HG03039 (cell line): ENCODE measurements at regions not wholly inside any gene's neighbourhood (a gene's known extent, or its start where the extent isn't known, plus 50 kb on each side); places are given as distances from the start of the nearest gene placed in this dataset.

Source experiments
- ATAC-seq: cut with Tn5 transposase; IDR thresholded peaks from one replicate; pipeline ENCODE4 v1.9.1; 2021; ENCODE audit warnings: mild to moderate bottlenecking, moderate library complexity; ENCODE audit not compliant: unreplicated experiment

DNA sequence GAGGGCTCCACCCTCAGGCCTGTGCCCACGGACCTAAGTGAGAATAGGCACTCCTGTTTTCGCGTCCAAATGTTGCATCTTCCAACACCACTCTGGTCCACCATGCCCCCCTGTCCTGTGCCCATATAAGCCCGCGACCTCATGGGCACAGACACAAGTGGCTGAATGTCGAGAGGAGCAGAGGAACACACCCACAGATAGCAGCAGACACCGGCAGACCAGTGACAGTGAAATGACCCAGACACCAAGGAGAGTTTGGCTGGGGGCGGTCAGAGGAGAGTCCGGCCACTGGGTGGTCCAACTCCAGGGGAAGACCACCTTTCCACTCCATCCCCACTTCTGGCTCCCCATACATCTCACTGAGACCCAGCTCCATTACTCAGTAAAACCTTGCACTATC lies 161.4 kb upstream of the DAB2 start:
- no peak for ATAC-seq

DNA sequence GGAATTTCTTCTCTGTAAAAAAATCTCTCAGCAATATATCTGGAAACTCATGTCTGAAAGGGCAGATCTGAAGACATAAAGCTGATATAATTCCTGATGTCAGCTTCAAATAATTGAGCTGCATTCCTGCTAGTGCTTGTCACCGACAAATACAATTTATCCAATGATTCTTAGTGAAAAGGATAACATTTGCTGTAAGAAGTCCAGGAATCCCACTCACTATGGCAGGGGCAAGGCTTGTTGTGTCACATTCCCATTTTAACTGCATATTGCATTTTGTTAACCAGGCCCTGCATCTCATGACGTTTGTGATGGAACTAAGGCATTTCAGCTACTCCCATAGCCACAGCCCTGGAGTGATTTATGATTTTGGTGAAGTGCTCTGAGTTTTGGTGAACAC lies 160.1 kb upstream of the DAB2 start:
- ATAC-seq, result no peak

DNA sequence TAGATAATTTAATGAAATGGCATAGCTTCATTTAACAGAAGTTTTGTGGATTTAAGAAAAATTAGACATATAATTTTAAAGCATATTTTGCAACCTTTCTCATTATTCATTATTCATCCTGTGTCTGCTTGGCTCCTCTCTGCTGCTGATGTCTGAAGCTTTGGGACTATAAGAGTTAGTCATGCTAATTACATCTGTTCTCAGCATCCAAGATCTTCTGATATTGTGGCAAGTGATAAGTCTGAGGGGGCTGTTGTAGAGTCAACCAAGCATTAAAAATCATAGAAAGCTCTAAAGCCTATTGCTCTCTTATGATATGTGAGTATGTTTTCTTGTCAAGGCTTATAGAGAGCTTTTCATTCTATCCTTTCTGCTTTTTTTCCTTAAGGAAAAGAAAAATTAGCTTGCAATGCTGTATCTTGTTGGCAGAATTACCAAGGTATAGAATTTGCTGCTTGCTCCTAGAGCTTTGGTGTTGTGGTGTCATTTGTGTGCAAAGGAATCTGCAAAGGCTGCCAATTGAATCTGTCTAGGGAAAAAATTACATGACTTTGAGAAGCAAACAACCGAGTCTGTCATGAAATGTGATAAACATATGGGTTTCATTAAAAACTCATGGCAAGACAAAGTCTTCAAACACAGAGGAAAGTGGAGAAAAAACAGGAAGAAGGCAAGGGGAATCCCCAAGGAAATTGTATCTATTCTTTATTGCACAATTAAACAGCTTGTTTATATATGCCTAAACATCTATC lies 156.1 kb upstream of the DAB2 start:
- ATAC-seq, result no peak

DNA sequence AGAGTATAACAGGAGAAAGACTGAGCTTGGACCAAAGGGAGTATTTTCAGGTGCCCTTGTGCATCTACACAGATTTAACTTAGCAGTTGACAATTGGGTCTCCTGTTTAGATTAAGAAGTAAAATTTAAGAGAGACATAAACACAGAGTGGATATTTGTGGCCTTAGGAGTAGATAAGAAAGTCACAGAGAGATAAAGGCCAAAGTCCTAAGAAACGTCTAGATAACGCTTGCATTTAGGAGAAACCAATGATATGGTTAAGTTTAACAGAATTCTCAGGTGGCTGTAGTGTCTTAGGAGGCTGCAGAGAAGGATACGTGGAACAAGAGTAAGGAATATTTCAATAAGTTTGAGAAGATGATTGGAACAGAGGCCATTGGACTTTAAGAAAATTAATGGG lies 155.0 kb upstream of the DAB2 start:
- no peak for ATAC-seq

DNA sequence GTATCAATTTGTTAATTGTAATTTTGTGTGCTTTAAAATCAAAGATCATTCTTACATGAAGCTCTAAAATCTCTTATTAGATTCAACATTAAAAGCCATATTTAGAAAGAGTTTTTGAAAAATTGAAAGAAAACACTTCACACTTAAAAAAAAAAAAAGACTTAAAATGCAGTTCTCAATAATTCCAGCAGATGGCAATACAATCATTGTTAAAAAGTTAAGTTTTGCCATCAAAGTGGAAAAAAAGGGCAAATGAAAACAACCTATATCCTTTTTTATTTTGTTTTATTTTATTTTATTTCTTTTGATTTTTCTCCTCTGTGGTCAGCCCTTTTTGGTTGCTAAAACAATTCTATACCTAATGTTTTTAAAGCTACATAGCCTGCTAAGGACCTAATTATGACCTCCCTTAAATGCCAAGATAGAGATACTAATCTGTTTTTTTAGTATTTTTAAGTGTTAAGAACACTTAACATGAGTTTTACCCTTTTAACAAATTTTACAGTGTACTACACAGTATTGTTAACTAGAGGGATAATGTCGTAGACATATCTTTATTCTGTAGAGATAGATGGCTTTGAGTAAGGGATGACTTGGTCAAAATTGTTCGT lies 154.2 kb upstream of the DAB2 start:
- no peak for ATAC-seq

DNA sequence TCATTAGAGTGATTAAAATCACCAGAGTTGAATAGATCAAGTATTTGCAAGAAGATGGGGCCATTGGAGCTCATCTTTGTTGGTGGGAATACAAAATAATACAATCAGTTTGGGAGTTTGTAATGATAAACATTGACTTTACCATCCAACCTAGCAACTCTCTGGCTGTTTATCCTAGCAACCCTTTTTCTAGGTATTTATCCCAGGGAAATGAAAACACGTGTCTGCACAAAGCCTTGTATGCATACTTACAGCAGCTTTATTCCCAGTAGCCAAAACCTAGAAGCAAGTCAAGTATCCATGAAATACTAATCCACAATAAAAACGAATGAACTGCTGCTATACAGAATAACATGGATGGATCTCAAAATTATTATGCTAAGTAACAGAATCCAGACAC lies 152.7 kb upstream of the DAB2 start:
- no peak for ATAC-seq

DNA sequence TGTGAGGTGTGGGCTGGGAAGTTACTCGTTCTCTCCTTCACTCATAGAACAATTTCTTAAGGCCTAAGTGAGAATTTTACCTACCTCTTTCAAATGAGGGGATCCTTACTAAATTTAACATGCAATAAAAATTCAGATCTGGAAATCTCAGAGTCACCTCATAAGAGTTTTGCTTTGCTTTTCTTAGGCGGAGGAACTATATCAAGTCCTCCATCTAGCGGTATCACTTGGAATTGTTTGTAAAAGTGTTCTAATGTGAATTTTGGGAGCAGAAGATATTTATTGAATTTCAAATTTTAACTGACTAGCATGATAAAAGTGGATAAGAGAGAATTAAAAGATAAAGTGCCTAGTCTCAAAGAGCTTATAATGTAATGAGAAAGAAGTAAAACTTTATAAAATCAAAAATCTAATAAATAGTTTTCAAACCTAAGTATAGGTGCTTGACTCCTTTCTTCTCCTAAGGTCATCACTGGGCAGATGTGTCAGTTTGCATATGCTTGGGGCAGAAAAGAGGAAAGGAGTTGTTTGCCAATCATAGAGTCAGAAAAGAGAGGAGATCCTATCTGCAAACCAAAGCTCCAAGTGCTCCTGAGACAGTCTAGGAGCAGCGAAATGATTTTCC lies 145.7 kb upstream of the DAB2 start:
- ATAC-seq, result no peak

DNA sequence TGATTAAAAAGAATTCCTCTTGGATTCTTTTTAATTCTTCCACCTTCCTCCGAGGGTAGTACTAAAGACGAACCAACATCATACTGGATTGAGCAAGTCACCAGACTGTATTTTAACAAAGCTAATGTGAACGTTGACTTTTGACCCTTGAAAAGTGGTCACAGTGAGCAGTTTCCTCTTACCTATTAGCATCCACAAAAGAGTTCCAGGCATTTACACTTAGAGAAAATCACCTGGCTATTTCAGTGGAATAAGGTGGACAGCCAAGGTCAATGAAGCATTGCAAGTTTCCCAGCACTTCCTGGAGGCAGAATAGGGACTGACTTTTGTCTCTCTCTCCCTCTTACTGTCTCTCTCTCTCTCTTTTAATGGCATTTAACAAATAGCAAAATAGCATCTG lies 145.1 kb upstream of the DAB2 start:
- ATAC-seq, result no peak

DNA sequence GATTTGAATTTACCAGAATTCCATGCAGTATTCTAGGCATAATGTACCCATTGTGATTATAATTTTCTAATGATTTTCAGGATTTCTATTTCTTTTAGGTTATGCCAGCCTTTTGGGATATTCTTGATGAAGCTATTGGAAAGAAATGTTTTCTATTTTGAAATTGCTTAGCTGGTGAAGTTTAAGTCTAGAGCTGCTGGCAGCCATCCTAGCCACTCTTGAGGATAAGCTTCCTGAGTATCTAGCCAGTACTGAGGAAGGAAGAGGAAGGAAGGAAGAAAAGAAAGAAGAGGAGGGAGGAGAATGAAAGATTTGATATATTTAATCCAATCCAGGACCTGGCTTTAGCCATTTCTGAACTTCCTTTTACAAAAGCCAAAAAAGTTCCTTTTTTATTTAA lies 142.1 kb upstream of the DAB2 start:
- no peak for ATAC-seq

DNA sequence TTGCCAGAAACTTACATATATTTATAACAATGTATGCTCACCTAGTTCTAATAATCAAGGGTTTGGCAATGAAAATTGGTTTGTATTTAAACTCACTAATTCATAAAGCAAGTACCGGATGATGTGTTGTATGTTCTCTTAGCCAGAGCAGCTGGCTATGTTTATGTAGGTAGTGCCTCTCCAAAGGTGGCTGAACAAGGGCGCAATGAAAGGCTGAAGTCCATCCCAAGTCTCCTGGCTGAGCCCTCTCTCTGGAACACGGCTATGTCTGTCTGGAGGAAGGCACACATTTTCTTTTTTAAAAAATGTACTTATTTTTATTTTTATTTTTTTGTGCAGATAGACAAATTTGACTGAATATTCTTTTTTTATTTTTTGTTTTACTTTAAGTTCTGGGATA lies 141.2 kb upstream of the DAB2 start:
- ATAC-seq, result no peak

DNA sequence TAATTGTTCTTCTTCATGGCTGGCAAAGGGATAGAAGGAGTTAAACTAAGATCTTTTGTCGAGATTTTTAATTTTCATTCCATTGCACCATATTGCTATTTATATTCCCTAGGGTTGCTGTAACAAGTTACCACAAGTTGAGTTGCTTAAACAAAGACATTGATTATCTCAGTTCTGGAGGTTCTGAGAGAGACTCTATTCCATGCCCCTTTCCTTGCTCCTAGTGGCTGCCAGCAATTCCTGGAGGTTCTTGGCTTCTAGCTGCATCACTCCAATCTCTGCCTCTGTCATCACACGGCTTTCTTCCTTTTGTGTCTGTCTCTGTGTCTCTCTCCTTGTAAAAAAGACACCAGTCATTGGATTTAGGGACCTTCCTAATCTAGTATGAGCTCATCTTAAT lies 136.6 kb upstream of the DAB2 start:
- no peak for ATAC-seq

DNA sequence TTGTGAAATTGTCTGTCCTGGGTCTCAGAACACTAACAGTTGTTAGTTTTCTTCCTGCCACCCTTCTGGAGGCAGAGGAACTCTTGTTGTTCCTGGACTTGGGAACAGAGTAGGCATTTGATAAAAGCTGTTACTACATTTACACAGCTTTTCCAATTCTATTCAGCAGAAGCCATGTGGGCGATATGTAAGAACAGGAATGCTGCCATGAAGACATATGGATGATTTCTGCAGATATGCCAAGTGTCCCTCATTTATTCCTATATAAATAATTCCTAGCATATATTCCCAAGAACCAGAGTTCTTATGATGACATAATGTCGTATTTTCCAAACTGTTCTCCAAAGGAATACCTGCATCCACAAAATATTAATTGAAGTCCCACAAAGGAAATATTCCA lies 135.9 kb upstream of the DAB2 start:
- ATAC-seq, result no peak

DNA sequence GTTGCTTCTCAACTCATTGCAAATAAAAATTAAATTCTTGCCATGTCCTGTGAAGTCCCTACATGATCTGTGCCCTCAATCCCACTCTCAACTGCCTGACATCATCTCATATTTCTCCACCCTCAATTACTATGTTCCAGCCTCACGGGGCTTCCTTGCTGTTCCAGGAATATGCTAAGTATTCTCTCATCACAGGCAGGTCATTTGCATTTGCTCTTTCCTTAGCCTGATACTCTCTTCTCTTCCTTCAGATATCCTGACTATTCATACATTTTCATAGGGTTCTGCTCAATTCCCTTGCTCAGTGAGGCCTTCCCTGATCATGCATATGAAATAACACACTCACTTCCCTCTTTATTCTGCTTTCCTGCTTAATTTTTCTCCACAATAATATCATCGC lies 135.1 kb upstream of the DAB2 start:
- ATAC-seq, result no peak

DNA sequence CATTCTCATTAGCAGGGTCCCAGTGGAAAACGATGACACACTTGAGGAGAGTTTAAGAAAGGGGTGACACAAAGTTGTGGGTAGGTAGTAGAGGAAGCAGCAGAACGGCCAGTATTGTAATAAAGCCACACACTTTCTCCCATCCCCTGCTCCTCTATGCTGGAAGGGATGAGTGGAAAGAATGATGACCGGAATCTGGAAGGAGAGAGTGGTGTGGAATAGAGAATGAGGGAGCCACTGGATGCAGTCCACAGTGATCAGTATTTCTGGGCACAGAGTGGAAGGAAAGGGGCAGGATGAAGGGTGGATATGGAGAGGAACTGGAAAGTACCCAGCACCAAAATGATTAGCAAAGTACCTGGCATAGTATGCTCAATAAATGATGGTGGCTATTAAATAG lies 133.8 kb upstream of the DAB2 start:
- no peak for ATAC-seq

DNA sequence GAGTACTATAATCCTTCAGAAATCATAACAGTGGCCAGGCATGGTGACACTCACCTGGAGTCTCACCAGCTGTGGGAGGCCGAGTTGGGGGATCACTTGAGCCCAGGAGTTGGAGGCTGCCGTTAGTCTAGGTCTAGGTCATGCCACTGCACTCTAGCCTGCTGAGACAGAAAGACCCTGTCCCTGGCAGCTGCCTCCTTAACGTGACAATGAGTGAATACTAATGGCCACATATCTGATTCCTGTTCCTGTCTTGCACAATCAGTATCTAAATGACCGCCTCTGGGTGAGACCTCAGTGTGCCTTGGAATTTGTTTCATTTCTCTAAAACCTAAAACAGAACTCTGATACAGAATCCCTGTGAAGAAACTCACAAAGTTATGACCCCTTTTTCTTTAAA lies 131.0 kb upstream of the DAB2 start:
- no peak for ATAC-seq

DNA sequence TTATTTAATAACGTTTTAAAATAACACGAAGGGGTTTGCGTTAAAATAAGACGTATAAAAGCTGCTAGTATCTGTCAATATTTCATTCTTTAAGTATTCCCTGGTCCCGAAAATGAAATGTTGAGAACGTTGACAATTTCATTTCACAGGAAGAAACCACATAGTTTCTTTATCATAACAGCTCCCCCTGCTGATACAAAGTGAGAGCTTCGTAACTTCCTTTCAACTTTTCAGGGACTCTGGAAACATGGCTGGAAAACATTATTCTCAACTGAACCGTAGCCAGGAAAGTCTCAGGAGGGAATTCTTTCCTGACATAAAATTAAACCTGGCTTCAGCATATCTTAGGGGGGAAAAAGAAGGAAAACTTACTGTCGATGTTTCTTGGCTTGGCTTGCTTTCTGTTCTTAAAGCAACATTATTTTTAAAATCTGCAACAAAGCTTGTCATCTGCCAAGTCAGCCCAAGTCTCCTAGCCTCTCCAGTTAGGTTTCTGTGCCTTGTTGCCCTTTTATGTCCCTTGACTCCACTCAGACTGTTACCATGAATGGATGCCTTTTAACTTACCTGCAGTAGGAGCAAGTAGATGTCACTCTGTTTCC lies 122.9 kb upstream of the DAB2 start:
- ATAC-seq, result no peak

DNA sequence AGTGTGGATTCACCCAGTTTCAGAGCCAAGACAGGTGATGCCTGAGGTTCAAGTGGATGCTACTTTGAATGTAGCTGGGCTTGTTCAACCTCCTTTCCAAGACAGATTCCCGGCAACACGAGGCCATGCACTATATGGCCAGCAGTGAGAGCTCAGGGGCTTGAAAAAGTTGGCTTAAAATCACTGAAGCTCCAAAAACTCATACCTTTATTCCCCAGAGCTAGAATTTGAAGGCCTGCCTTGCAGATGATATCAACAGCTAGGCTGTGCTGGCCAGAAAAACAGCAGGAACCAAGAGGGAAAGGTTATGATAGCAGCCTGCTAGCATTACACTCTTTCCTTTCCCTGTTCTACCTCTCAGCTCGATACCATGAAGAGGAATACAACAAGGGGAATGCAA lies 120.2 kb upstream of the DAB2 start:
- ATAC-seq, result no peak

DNA sequence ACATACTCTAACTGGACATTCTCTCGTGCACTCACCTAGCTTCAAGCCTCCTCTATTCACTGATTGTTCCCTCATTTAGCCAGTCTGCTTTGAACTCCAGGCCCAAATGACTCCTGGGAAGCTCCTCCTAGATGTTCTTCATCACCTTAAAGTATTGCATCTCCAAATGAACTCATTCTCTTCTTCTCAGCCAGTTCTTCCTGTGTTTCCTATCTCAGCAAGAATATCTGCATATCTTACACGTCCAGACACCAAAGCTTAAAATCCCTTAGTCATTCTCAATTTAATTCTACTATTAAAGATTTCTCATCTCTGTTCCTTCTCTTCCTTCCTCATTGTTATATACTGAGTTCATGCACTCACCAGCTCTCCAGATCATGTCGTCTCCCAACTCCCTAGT lies 118.6 kb upstream of the DAB2 start:
- no peak for ATAC-seq

DNA sequence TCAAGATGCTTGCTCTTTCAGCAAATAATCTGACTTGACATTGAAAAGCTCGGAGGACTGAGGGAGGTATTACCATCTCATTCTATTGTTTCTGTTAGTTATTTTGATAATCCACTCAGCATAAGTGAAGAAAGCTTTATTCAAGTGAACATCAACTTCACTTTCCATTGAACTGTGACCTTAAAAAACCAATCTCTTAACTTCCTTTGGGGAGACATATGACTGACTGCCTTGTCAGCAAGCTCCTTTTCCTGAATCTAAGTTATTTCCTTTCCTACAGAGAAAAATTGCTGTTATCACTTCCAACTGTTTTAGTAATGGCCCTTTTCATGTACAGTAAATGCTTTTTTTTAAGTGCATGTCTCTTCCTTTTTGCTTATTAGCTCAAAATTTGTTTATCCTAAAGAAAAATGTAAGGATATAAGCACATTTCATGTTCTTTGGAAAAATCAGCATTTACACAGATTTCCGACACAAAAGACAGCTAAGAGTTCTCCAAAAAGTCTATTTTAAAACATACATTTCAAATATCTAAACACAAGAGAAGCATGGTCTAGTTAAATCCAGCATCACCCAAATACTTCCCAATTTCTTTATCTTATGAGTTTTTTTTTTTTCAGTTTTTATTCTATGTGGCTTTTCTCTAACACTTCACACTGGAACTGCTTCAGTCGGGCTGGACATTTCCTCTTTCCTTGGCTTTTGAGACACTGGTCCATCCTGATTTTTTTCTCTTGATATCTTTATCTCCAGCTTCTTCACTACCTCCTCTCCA lies 117.9 kb upstream of the DAB2 start:
- ATAC-seq, result no peak

DNA sequence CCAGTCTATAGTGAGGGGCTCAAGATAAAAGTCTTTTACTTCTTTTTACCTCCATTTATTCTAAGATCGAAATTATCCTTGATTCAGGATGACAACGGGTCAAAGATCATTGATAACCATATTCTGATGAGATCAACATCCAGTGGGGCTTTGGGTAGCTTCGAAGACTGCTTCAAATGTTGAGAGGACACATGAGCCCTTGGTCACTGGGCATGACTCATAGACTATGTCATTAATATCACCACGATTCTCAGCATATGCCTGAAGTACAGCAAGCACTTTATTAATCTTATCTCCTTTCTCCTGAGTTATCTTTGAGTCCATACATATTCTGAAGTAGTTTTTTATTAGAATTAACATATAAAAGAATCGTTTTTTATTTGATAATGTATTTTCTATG lies 117.1 kb upstream of the DAB2 start:
- no peak for ATAC-seq

DNA sequence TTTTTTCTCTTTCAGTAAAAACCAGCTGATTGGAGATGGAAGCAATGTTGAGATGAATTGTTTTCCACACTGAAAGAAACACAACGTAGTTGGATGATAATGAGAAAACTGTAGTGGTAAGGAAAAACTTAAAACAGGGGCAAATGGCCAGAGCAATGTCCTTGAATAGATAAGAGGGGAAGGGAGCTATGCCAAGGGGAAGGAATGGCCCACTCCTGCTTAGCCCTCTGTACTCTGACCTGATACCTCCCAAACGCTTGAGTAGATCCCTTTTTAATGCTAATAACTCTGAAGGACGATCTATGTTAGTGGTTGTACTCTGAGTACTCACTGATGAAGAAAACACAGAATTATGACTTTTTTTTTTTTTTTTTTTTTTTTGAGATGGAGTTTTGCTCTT lies 114.7 kb upstream of the DAB2 start:
- ATAC-seq, result no peak
